Mucosa of descending colon (tissue), 3 donors: ENCODE measurements at regions not wholly inside any gene's neighbourhood (a gene's known extent, or its start where the extent isn't known, plus 50 kb on each side); places are given as distances from the start of the nearest gene placed in this dataset.

Experiments used
- ATAC-seq: fragments of 200-7000 bp; cut with Tn5 transposase; one replicate; pipeline ENCODE4 v1.9.1; 2020; ENCODE audit warnings: mild to moderate bottlenecking, moderate library complexity
- DNase-seq, 3 donors: peaks; one replicate each; pipeline ENCODE4 v3.0.0-alpha.2; 2020
- H3K36me3 ChIP-seq: fragments of 200-600 bp; one replicate; pipeline ENCODE4 v1.8.0; 2021; ENCODE audit warnings: low read depth, mild to moderate bottlenecking
- H3K4me1 ChIP-seq: fragments of 200-600 bp; one replicate; pipeline ENCODE4 v1.8.0; 2021; ENCODE audit warnings: low read depth, mild to moderate bottlenecking
- H3K4me3 ChIP-seq: fragments of 200-600 bp; one replicate; pipeline ENCODE4 v1.8.0; 2021; ENCODE audit warnings: mild to moderate bottlenecking
- H3K9me3 ChIP-seq: fragments of 200-600 bp; one replicate; pipeline ENCODE4 v1.8.0; 2021; ENCODE audit warnings: mild to moderate bottlenecking
- intact Hi-C, 2 donors: fragments of 100-400 bp; cut with DNase I in 1 of 2; cut with micrococcal nuclease in 1 of 2; formaldehyde crosslinking; loops; one replicate each; pipeline versions ENCODE4 v1.11.0 to v1.11.1; 2022; cut with DNase I, micrococcal nuclease
- TF ChIP-seq, protein P1 (sequence below): fragments of 200-600 bp; IDR thresholded peaks from one replicate; pipeline ENCODE4 v1.8.0; 2022; ENCODE audit warnings: antibody characterized with exemption, mild to moderate bottlenecking
- donor health status: DM: no; HTN: no; CAD: no; lungs with moderate emphysema.
- donor health status: DM: no; HTN: no; CAD: no.
- donor health status: DM: no; HTN: yes; CAD: no.

DNA sequence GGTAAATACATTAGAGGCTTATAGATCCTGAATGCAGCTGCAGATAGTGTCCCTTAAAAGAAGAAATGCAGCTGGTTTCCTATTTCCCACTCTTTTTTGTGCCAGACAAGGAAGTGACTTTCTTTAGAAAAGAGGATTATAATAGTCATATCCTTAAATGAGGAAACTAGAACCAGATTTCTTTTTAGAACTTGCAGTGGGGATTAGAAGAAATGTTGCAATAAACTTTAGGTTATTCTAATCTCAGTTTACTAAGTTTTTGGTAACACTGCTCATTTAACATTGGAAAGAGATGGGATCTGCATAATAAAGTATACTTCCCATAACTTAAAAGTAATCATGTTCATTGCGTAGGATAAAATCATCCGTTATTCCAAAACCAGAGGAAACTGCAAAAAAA is 101.9 kb downstream of the SLIT2 start:
- DNase-seq, result no peak
- Histone ChIP-seq H3K36me3 (no peaks in the 10 kb centered on the region), H3K4me3 (no peak overlapping the region), H3K4me1 (no peaks in the 10 kb centered on the region), H3K9me3 (no peaks in the 10 kb centered on the region)
- intact Hi-C loops, result no loop called here
- TF ChIP-seq, protein P1, sequence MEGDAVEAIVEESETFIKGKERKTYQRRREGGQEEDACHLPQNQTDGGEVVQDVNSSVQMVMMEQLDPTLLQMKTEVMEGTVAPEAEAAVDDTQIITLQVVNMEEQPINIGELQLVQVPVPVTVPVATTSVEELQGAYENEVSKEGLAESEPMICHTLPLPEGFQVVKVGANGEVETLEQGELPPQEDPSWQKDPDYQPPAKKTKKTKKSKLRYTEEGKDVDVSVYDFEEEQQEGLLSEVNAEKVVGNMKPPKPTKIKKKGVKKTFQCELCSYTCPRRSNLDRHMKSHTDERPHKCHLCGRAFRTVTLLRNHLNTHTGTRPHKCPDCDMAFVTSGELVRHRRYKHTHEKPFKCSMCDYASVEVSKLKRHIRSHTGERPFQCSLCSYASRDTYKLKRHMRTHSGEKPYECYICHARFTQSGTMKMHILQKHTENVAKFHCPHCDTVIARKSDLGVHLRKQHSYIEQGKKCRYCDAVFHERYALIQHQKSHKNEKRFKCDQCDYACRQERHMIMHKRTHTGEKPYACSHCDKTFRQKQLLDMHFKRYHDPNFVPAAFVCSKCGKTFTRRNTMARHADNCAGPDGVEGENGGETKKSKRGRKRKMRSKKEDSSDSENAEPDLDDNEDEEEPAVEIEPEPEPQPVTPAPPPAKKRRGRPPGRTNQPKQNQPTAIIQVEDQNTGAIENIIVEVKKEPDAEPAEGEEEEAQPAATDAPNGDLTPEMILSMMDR, result no peak
- no peak for ATAC-seq

DNA sequence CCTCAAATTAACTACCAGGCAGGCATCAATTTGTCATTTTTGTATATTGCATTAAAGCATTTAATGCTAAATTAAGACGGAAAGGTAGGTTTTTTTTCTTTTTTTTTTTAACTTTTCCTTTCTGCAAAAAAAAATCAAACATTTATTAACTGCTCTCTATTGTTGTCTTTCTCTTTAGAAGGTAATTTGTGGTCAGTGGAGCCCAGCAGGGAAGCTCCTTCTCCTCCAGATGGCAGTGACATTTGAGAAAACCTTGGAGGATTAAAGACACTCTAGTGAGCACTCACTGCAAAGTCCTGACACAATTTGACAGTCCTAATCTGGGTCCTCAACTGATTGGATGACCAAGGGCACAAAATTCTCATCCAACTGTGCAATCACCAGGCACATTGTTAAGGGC is 102.4 kb downstream of the SLIT2 start:
- intact Hi-C loops, result no loop called here
- H3K4me3 ChIP-seq, result no peak overlapping the region

DNA sequence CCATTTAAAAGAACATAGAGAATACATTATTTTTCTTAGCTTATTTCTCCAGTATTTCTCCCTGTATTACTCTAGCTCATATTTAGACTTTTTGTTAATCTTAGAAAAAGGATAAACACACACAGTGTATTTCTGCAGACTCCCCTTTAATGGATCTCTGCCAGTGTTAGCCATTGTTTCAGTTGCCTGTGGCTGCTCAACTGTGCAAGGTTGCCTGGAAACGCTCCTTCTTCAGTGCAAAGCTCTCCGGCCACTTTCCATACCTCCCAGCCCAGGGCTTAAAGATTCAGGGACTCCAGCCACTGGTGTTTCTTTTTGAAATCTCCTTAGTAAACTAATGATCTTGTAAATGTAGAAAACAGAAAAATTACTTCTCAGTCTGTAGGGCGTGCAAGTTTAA is 104.9 kb downstream of the SLIT2 start:
- Histone ChIP-seq H3K4me1 (no peaks in the 10 kb centered on the region), H3K9me3 (no peaks in the 10 kb centered on the region), H3K36me3 (no peaks in the 10 kb centered on the region), H3K4me3 (no peak overlapping the region)
- ATAC-seq, result no peak
- intact Hi-C loops, result no loop called here
- TF ChIP-seq, protein P1, result no peak
- DNase-seq, result no peak

More for the DNA sequence above, 102.4 kb downstream of the SLIT2 start:
- Histone ChIP-seq H3K36me3 (no peaks in the 10 kb centered on the region), H3K9me3 (no peaks in the 10 kb centered on the region), H3K4me1 (no peaks in the 10 kb centered on the region)
- TF ChIP-seq, protein P1, result no peak
- ATAC-seq (no peak), DNase-seq (no peak)

DNA sequence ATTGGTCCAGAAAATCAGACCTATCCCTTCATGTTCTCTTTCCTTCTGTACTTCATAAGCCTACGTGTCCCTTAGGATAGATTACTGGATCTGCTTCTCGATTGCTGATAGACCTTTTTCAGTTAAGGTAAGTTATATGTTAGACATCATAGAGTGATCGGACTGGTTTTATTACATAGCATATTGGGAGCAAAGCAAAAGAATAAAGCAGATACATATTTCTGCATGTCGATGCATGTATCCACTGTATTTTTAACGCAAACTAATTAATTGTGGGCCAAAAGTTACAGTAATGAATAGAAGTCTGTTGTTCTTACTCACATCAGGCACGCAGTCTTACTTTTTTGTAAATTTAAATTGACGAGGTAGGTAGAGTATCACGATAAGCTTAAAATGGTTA is 106.4 kb downstream of the SLIT2 start:
- Histone ChIP-seq H3K4me1 (no peaks in the 10 kb centered on the region), H3K4me3 (no peak overlapping the region), H3K36me3 (no peaks in the 10 kb centered on the region), H3K9me3 (no peaks in the 10 kb centered on the region)
- DNase-seq, result no peak
- TF ChIP-seq, protein P1, result no peak
- no peak for ATAC-seq
- intact Hi-C loops, result no loop called here

DNA sequence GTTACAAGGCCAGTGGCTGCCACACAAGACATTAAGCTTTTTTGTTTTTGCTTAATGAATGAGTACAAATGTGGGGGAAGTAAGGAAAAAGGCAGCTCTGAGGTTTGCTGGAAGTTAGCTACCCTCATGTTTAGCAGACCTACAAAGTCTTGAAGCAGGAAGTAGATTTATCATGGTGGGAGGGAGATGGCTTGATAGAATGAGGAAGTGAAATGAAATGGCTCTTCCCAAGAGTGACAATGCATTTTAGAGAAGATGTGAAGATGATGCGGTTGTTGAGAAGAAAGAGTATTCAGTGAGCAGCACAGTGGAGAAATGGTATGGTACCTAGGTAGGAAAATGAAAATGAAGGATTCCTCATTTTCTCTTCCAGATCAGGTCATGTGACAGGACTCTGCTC is 108.0 kb downstream of the SLIT2 start:
- no peak overlapping the region for H3K4me3 ChIP-seq
- TF ChIP-seq, protein P1, result no peak
- H3K9me3 ChIP-seq, result no peaks in the 10 kb centered on the region
- intact Hi-C loops, result no loop called here
- no peaks in the 10 kb centered on the region for H3K4me1 ChIP-seq
- ATAC-seq (no peak), DNase-seq (no peak)
- no peaks in the 10 kb centered on the region for H3K36me3 ChIP-seq

DNA sequence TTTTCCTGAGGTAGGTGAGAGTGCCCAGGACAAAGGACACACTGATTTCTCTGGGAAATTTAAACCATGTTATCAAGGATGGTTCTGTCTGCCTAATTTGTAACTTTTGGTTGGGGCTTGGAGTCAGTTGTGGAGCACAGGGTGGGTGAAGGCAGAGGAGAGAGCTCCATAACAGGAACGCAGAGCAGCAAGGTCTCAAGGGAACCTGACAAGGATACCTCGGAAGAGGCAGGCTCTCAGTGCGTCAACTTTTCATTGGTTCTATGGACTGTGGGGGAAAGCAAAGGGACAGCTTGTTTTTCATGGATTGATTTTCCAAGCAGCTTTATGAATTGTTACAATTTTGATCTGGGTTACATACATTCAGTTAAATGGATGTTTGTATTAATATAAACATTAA is 110.4 kb downstream of the SLIT2 start:
- ATAC-seq, result no peak
- intact Hi-C loops, result no loop called here
- Histone ChIP-seq H3K4me3 (no peak overlapping the region), H3K9me3 (no peaks in the 10 kb centered on the region), H3K4me1 (no peaks in the 10 kb centered on the region), H3K36me3 (no peaks in the 10 kb centered on the region)
- no peak for DNase-seq
- TF ChIP-seq, protein P1, result no peak
